Bronchial epithelial cell (primary cell): ENCODE measurements at regions not wholly inside any gene's neighbourhood (a gene's known extent, or its start where the extent isn't known, plus 50 kb on each side); places are given as distances from the start of the nearest gene placed in this dataset.

ENCODE experiments used
- DNase-seq: peaks from one replicate; pipeline ENCODE4 v3.0.0-alpha.2; 2010; ENCODE audit warnings: low read depth
- FAIRE-seq: peaks from 2 replicates; lab custom pipeline; 2011; peaks lifted over from hg19 to GRCh38; lab: Jason Lieb, UNC
- H3K27me3 ChIP-seq: 2 replicates; pipeline ENCODE4 v1.5.1; 2011; ENCODE audit warnings: low read length; ENCODE audit not compliant: control insufficient read depth, insufficient read depth
- H3K36me3 ChIP-seq: 2 replicates; pipeline ENCODE4 v1.5.1; 2011; ENCODE audit warnings: low read length; ENCODE audit not compliant: control insufficient read depth, insufficient read depth
- H3K4me3 ChIP-seq: 2 replicates; pipeline ENCODE4 v1.5.1; 2011; ENCODE audit warnings: mild to moderate bottlenecking, low read depth, low read length, control low read depth
- TF ChIP-seq, protein P1 (sequence below): IDR thresholded peaks from 2 replicates; pipeline ENCODE4 v1.5.1; 2011; ENCODE audit warnings: mild to moderate bottlenecking, moderate library complexity, low read length, control low read depth, inconsistent platforms; ENCODE audit not compliant: insufficient read depth, severe bottlenecking

GRCh38 chr14:98168211-98168985, 1103.6 kb downstream of the BCL11B start:
- no peak overlapping the region for H3K4me3 ChIP-seq
- H3K27me3 ChIP-seq, result no peaks in the 10 kb centered on the region
- H3K36me3 ChIP-seq, result no peaks in the 10 kb centered on the region
- no peak for DNase-seq
- TF ChIP-seq, protein P1, sequence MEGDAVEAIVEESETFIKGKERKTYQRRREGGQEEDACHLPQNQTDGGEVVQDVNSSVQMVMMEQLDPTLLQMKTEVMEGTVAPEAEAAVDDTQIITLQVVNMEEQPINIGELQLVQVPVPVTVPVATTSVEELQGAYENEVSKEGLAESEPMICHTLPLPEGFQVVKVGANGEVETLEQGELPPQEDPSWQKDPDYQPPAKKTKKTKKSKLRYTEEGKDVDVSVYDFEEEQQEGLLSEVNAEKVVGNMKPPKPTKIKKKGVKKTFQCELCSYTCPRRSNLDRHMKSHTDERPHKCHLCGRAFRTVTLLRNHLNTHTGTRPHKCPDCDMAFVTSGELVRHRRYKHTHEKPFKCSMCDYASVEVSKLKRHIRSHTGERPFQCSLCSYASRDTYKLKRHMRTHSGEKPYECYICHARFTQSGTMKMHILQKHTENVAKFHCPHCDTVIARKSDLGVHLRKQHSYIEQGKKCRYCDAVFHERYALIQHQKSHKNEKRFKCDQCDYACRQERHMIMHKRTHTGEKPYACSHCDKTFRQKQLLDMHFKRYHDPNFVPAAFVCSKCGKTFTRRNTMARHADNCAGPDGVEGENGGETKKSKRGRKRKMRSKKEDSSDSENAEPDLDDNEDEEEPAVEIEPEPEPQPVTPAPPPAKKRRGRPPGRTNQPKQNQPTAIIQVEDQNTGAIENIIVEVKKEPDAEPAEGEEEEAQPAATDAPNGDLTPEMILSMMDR, result no peak
- peak; percentile 86 for FAIRE-seq

GRCh38 chr14:98169170-98169587, 1102.8 kb downstream of the BCL11B start:
- FAIRE-seq (no peak), DNase-seq (no peak)
- Histone ChIP-seq H3K36me3 (no peaks in the 10 kb centered on the region), H3K4me3 (no peak overlapping the region), H3K27me3 (no peaks in the 10 kb centered on the region)
- TF ChIP-seq, protein P1, result no peak

- FAIRE-seq (no peak), DNase-seq (no peak)
- no peak overlapping the region for H3K4me3 ChIP-seq
- H3K27me3 ChIP-seq, result no peaks in the 10 kb centered on the region
- TF ChIP-seq, protein P1, result no peak
- no peaks in the 10 kb centered on the region for H3K36me3 ChIP-seq
Observed at GRCh38 chr14:98170575-98170974, 1101.4 kb downstream of the BCL11B start.

DNA sequence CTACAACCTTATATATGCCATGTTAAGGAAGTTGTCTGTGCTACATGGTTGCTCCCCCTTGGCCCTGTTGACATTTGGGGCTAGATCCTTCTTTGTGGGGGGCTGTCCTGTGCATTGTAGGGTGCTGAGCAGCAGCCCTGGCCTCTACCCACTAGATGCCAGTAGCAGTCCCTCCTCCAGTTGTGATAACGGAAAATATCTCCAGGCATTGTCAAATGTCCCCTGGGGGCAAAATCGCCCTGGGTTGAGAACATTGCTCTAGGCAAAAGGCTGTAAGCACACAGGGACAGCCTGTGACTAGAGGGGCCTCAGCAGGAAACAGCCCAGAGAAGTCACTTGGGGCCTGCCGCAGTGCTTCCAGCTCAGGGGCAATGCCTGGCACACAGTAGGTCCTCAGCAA, 1100.3 kb downstream of the BCL11B start:
- TF ChIP-seq, protein P1, result no peak
- no peak overlapping the region for H3K4me3 ChIP-seq
- FAIRE-seq, result no peak
- no peak for DNase-seq
- no peaks in the 10 kb centered on the region for H3K27me3 ChIP-seq
- no peaks in the 10 kb centered on the region for H3K36me3 ChIP-seq

GRCh38 chr14:98172243-98172778, 1099.7 kb downstream of the BCL11B start:
- TF ChIP-seq, protein P1, result no peak
- H3K27me3 ChIP-seq, result no peaks in the 10 kb centered on the region
- FAIRE-seq (no peak), DNase-seq (no peak)
- no peak overlapping the region for H3K4me3 ChIP-seq
- H3K36me3 ChIP-seq, result no peaks in the 10 kb centered on the region
